ENCODE measurements at regions not wholly inside any gene's neighbourhood (a gene's known extent, or its start where the extent isn't known, plus 50 kb on each side); places are given as distances from the start of the nearest gene placed in this dataset.
"Not testable (repeated sequence)": the region's sequence is repeated elsewhere in the genome, so short reads cannot be mapped to it uniquely, and the experiment has no call there.

- no peak for DNase-seq
These were observed 264.2 kb upstream of the AMIGO2 start for GRCh38 chr12:47343684-47344567.

GRCh38 chr12:47340411-47341015 lies 260.8 kb upstream of the AMIGO2 start:
- DNase-seq, result no peak

GRCh38 chr12:47337581-47337980 lies 257.8 kb upstream of the AMIGO2 start:
- no peak for DNase-seq

- not testable (repeated sequence) for DNase-seq
These were observed 253.6 kb upstream of the AMIGO2 start for GRCh38 chr12:47333271-47333858.

GRCh38 chr12:47328831-47329545 lies 249.2 kb upstream of the AMIGO2 start:
- no peak for DNase-seq

- peak; percentile 39 for DNase-seq
These were observed 246.4 kb upstream of the AMIGO2 start for GRCh38 chr12:47326190-47326589.

GRCh38 chr12:47323802-47324201 lies 244.0 kb upstream of the AMIGO2 start:
- no peak for DNase-seq

- DNase-seq, result peak; percentile 60
These were observed 241.7 kb upstream of the AMIGO2 start for GRCh38 chr12:47321436-47321835.

GRCh38 chr12:47319746-47320145 lies 240.0 kb upstream of the AMIGO2 start:
- DNase-seq, result no peak

GRCh38 chr12:47318963-47319362 lies 239.2 kb upstream of the AMIGO2 start:
- no peak for DNase-seq

- DNase-seq, result peak; percentile 74
These were observed 237.6 kb upstream of the AMIGO2 start for GRCh38 chr12:47317175-47317915.

- DNase-seq, result no peak
These were observed 236.9 kb upstream of the AMIGO2 start for GRCh38 chr12:47316609-47317049.

GRCh38 chr12:47314996-47315395 lies 235.2 kb upstream of the AMIGO2 start:
- DNase-seq, result peak; percentile 52

- DNase-seq, result peak; percentile 77
These were observed 233.2 kb upstream of the AMIGO2 start for GRCh38 chr12:47312808-47313426.

GRCh38 chr12:47312147-47312546 lies 232.4 kb upstream of the AMIGO2 start:
- DNase-seq, result no peak

- DNase-seq, result peak; percentile 66
These were observed 231.8 kb upstream of the AMIGO2 start for GRCh38 chr12:47311568-47311967.

GRCh38 chr12:47311010-47311409 lies 231.3 kb upstream of the AMIGO2 start:
- no peak for DNase-seq

- no peak for DNase-seq
These were observed 228.9 kb upstream of the AMIGO2 start for GRCh38 chr12:47308672-47309071.

- peak; percentile 69 for DNase-seq
These were observed 228.1 kb upstream of the AMIGO2 start for GRCh38 chr12:47307680-47308399.

- not testable (repeated sequence) for DNase-seq
These were observed 227.3 kb upstream of the AMIGO2 start for GRCh38 chr12:47306773-47307679.

Data from inflammatory macrophage treated with lipopolysaccharide for 4 hours (primary cell).